Fibroblast of skin of back (primary cell): ENCODE measurements at regions not wholly inside any gene's neighbourhood (a gene's known extent, or its start where the extent isn't known, plus 50 kb on each side); places are given as distances from the start of the nearest gene placed in this dataset.
A peak's percentile ranks its signal among the peaks of the same experiment; 100 is the strongest.

ENCODE experiments used
- DNase-seq: peaks from one replicate; pipeline ENCODE4 v3.0.0-alpha.2; 2013

DNA sequence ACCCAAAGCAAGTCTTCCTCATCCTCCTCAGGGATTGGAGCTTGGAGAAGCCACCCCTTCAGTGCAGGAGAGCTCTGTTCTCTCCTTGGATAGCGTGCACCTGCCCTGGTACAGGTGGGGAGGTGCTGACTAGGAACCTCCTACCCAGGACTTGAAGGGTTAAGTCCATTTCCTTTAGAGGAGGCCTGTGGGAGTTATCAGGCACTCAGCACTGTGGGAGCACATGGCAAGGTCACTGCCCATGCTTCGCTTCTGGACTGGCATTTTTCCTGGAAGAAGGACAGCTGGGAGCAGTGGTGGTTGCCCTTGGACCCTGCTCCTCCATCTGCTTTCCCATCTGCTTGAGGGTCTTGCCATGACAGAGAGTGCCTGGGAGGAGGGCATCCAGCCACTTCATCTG is 142.8 kb downstream of the CXCL12 start:
- DNase-seq, result no peak

DNA sequence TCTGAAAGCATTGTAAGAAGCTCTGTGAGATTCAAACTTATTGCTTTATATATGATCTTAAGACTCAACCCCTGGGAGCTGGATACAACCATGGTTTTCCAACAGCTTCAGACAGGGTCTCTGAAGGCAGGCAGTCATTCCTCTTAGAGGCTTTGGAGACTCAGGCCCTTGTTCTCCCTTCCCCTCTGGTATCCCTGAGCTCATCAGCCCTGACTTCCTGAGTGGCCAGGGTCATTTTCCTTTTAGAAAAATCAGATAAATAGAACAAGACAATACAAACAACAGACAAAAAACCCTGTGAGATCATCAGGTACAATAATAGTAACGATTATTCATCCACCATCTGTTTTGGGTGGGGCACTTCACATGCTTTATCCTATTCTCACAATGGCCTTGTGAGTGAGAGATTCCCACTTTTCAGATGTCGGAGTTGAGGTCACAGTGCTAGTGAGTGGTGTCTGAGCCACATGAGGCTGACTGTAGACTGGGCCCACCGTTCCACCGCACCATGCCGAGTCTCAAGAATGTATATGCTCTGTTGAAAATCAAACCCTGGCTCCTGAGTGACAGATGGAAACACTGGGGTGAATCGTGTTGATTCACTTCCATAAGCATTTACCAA is 144.2 kb downstream of the CXCL12 start:
- DNase-seq, result peak; percentile 29

DNA sequence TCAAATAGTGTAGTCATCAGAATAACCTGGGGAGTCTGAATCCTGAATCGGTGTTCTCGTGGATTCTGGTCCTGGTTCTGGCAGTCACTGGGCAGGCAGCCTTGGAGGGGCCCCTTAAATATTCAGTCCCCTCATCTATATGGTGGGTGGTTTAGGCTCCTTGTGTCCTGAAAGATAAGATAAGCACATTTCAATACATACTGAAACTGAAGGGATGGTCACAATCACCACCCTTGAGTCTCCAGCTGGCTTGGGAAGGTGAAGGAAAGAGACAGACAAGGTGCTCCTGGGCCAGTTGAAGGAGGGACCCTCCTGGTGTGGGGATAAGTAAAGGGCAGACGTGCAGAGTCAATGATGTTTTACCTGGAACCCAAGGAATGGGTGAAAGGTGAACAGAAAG is 146.7 kb downstream of the CXCL12 start:
- no peak for DNase-seq

DNA sequence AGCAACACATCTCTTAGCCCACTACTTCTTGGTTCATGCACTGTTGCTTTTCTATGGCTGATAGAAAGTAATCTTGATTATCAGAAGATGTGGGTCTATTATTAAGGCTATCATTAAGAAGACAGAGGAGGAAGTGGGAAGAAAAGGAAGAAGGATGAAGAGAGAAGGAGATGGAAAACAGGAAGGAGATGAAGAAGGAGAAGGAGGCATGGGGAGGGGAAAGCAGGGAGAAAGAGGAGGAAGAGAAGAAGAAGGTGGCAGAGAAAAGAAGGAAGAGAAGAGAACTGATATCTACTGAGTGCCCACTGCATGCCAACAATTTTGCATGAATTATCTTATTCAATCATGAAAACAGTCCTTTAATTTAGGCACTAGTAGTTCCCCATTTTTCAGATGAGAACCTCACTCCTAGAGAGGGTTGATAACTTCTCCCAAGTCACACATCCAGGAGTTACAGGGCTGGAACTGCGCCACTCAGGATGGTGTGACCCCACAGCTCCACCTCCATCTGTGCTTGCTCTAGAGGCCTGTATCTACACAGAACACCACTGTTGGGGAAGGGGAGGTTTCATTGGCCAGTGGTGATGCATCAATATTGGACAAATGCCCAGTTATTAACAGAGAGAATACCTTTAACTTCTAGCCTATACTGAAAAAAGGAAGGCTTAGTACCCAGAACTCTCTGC is 147.4 kb downstream of the CXCL12 start:
- DNase-seq, result no peak

DNA sequence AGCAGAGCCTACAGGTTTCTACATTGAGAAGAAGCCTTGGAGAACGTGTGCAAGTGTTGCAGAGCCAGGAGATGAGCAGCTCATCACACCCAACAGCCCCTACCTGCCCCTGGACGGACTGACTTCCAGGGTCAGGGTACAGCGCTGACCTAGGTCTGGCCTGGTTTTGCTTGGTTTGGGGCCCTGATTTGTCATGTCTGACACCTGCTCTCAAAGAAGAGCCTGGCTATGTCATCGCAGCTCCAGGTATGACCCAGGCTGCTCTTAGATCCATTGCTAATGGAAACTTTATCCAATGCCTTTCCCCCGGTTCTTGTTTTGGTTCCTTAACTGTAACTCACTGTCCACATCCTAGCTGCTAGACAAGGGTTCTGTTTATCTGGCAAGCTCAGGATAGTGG is 149.5 kb downstream of the CXCL12 start:
- no peak for DNase-seq

DNA sequence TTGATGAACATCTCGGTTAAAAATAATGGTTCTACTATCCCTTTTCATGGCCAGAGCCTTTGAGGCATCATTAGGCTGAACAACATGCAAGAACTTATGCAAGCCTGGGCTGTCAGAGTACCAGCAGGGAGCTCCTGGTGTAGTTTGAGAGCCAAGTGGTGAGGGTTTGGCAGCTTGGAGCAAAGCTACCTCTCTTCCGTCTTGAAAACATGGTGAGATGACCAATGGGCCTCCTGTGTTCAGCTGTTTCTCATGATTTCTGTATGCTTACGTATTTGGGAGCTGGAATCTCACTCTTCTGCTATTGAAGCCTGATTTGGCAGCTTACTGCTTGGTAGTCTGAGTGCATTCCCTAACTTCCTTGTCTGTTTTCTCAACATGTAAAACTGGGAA is 150.4 kb downstream of the CXCL12 start:
- DNase-seq, result no peak

DNA sequence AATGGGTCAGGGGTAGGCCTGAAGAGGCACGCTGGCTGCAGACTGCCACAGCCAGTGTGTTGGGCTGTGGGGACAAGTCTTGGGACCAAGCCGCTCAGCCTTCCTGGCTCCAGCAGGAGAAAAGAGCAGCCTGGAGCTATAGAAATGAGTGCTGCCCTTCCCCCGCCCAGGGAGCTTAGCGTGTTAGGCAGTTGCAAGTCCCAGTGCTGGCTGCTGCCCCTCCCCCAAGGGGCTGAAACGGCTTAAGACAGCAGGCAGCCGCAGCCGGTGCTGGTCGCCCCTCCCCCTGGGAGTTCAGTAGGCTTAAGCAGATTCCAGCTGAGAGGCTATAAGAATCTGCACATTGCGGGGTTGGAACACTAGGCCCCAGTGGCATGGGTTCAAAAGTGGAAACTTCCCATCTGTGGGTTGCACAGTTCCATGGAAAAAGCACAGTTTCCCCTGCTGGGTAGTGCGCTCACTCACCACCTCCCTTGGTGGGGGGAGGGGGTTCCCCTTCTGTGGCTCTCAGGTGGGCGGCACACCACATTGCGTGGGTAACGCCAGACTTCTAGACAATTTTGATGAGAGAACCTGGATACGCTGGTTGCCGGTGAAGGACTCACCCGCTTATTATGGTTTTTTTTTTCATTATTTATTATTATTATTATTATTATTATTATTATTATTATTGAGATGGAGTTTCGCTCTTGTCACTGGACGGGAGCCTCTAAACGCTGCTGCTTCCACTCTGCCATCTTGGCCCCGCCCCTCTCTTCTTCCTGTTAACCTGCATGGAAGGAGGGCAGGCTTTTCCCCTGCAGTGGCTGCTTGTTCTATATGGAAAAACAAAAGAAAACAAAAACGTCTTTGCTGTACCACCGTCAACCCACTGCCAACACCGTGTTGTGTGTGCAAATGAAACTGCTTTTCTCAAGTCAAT is 151.1 kb downstream of the CXCL12 start:
- DNase-seq, result peak; percentile 34

DNA sequence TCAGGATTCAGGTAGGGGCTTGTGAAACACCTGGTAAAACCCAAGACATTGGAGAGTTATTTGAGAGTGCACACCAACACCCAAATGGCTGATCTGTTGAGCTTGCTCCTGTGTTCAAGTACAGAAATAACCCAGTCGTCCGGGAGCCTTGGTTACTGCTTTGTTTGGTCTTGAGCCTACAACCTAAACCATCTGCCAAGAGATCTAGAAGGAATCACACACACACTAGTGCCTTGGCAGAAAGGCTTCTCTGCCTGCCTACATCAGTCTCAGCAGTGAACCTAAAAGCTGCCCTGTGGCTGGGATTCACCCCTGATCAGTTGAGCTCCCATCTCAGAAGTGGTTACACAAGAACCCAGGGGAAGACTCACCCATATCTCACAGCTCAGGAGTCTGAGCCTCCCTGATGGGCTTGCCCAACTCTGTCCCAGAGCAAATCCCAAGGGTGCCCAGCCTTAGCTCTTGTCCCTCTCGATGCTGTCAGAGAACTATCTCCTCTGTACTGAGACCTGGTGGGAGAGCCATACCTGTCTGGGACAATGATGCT is 167.6 kb downstream of the CXCL12 start:
- DNase-seq, result no peak

DNA sequence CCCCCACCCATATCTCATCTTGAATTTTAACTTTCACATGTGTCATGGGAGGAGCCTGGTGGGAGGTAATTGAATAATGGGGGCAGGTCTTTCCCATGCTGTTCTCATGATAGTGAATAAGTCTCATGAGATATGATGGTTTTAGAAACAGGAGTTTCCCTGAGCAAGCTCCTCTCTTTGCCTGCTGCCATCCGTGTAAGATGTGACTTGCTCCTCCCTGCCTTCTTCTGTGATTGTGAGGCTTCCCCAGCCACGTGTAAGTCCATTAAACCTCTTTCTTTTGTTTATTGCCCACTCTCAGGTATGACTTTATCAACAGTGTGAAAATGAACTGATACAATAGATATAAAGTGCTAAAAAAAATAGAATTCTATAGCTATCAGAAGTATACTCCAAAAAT is 168.8 kb downstream of the CXCL12 start:
- no peak for DNase-seq

DNA sequence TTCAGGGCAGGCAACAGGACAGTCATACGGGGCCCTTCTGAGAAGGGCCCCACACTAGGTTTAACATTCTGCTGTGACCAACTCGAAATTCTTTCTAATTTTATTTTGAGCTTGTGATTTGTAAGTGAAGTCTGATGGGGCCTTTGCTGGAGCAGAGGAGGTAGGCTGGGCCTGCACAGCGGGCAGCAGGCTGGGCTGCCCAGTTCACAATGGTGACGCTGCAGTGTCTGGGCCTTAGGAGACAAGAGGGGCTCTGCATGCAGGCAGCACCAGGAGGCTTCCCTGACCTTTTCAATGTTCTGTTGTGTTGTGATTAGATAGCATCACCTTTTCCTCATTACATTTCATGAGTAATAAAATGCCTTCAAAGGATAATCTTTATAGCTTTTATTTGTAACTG is 175.1 kb downstream of the CXCL12 start:
- no peak for DNase-seq

DNA sequence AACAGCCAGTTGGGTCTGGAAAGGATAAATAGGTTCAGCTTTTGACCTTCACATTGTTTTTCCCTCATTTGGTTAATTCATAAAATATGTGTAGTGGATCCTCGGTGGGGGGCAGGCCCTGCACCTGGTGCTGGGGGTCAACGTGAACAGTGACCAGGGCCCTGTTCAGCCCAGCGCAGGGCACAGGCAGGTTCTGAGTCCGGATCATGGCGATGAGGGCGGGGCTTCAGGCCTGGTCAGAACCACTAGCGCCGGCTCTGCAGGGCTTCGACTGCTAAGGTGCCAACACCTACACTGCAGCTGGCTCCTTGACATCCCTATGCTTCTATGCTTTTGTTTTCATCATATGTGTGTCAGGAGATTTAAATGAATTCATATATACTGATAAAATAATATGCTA is 177.7 kb downstream of the CXCL12 start:
- no peak for DNase-seq

DNA sequence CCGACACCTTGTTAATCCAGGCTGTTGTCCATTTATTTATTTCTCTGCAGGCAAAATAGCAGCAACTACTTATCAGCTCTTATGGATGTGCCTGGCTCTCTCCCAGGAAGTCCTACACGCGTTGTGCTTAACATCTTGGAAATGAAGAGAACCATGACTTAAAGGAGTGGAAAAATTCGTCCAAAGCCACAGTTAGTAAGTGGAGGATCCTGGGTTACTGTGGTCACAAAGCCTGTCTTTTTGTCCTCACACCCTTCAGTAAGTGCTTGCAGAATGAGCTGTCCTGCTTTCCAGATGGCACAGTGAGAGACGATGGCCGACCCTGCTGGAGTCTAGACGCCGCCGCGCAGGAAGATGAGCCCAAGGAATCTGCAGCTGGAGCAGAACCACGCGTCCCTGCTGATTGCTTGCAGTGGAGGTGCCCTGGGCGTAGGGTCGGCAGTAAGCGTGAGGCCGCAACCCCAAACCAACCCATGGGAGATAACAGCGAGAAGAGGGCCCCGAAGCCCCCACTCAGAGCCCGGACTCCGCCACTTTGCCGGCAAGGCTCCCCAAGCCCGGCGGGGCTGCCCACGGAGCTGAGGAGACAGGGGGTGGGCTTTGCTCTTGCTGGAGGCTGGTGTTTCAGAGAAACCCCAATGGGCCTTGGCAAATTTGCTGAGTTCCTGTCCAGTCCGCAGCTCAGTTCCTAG is 178.6 kb downstream of the CXCL12 start:
- DNase-seq, result peak; percentile 56

DNA sequence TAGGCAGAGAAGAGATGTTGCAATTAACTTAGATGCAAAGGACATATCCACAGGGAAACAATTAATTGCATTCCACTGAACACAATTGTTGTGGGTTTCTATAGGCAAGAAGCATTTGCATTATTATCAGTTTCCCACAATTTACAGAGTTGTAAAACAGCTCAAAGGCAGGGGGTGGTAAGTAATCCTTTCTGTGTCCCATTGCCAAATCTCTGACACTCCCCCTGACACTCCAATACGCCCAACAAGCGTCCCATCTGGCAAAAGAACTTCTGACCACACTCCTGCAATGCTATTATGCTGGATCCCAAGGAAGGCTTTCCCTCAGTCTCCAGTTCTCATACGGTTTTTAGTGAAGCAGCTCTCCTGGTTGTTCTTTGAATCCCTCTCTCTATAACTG is 179.8 kb downstream of the CXCL12 start:
- no peak for DNase-seq

DNA sequence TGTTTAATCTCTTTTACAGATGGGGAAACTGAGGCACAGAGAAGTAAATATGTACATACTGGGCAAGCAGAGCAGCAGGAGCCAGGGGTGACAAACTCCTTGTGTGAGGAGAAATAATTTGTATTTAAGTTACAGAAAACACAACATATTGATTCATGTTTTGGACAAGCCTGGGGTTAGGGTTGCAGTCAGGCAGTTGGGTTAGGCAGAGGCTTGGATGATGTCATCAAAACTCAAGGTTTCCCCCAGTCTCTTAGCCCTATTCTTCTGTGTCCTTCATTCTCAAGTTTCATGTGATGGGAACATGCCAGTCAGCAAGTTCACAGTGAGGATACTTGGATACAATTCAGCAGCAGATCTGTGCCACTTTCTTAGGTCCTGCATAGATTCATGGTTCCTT is 181.4 kb downstream of the CXCL12 start:
- DNase-seq, result no peak

DNA sequence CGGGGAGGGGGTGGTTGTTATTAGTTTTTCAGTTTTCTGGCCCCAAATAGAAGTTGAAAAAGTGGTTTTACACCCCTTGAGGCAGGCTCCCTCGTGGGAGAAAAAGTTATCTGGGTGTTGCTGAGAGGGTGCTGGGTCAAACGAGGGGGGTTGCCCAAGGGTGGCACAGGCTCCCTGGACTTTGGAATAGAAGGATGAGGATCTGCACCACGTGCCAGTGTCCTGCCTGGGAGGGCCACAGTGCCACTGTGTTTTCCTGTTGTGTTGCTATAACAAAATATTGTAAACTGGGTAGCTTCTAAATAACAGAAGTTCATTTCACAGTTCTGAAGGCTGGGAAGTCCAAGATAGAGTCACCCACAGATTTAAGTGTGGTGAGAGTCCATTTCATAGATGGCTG is 181.9 kb downstream of the CXCL12 start:
- DNase-seq, result no peak

DNA sequence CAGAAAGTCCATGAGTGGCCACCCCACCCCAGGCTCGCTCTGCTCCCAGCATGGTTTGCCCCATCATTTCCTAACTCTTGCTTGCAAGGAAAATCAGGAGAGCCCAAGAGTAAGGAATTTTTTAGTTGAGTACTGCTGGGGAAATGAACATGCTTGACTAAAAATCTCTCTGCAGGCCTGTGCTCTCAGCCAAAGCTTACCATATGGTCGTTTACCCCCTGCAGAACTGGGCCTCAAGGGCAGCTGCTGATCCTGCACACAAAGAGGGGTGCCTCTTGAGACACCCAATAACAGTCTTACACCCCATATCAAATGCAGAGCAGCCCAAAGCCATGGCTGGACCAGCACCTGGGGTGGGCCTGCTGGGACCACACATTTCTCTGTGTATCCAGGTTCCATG is 183.2 kb downstream of the CXCL12 start:
- DNase-seq, result no peak

DNA sequence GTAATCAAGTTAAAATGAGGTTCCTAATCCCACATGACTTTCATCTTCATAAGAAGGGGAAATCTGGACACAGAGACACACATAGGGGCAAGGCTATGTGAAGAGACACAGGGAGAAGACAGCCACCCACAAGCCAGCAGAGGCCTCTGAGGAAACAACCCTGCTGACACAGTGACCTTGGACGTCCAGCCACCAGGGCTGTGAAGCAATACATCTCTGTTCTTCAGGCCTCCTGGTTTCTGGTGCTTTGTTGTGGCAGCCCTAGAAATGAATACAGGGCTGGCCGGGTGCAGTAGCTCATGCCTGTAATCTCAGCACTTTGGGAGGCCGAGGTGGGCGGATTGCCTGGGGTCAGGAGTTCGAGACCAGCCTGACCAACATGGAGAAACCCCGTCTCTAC is 183.9 kb downstream of the CXCL12 start:
- no peak for DNase-seq

DNA sequence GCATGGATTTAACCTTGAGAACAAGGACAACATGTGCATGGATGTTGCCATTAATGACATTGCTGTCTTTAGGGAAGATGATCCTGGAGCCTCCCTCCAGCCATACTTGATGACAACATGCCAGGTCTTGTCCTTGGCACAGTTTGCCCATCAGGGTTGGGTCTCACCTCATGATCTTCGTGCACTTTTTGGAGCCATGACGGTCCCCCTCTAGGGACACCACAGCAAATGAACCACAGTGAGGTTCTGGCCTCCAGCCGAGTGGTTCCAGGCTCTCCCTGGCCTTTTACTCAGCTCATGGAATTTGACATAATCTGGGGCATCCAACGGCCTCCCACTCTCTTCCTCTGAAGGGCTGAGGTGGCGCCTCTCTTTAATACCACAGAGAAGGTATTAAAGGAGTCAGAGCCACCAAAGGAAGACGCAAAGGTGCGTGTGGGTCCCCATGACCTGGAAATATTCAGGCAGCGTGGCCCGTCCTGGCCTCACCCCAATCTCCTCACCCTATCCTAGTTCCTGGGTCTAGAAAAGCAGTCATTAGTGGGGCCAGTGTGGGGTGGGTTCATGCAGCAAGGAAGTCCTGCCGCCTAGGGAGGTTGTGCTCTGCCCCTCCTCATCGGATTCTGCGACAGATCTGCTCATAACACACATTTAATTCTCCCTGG is 184.8 kb downstream of the CXCL12 start:
- no peak for DNase-seq

DNA sequence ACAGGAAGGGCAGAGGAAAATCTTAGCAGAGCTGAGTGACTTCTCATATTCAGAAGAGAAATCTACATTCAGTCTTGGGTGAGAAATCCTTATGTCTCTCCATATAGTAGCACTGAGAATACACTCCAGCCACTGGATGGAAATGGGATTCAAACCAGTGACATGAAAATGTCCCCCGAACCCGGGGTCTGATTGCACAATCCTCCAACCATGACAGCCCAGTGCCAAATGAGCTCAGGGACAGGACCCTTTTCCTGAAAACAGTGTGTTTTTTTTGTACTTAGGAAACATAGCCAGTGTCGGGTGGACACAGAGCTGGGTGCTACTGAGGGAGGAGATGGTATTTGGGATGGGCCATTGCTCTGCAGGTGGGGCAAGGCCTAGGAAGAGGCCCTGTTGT is 185.6 kb downstream of the CXCL12 start:
- no peak for DNase-seq

DNA sequence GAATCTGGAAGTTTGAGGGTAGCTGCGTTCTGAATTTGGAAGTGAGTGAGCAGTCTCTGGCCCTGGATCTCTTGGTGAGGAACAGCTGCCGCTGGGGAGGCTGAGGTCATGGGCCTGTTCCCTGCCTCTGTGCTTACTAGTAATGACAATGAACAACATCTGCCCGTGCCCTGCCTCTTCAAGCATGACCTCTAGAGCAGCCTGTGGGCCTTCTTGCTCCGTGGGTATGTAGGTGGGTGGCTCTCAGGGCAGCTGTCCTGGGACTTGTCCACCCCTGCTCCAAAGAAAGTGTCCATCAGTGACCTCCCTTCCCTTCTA is 186.2 kb downstream of the CXCL12 start:
- no peak for DNase-seq

DNA sequence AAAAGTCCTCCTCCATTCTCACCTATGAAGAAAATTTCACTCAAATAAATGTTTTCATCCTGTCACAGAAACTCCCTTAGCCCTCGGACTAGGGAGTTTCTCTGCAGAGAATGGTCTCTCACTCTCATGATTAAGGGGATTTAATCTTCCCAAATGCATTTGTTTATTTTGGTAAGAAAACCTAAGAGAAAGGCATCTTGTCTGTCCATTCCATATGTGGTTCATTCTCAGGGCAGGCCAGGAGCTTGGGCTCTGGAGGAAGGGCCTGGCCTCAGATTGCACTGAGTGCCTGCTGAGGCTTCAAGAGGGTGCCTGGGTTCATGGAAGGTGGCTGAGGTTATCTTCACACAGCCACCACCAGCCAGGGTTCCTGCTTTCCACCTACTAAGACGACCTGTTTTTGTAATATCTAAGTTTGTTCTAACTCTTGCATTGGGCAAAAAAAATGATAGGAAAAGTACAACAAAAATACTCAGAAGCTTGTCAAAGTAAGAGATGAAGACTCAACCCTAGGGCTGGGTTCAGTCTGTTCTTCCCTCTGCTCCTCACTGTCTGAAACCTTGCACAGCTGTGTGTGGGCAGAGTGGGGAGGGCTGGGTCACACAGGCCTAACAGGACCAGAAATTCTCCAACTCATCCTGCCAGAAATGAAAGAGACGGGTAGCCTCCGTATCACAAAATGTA is 186.7 kb downstream of the CXCL12 start:
- peak; percentile 20 for DNase-seq

DNA sequence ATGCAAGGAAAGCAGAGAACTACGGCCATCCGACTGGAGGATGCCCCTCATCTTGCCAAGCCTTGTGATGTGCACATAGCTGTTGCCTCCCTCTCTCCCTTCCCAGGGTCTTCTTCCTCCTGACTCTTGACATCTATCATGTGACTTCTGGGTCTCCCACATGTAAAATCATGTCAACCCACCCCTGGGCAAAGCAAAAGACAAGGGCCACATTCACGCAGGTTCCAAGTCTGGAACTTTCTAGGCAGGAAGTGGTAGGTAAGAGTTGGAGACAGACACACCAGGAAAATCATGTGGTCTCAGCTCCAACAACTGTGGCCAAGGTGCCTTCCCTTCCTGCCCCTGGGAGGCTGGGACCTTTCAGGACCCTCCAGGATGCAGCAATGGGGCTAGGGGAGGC is 187.3 kb downstream of the CXCL12 start:
- DNase-seq, result no peak
